ENCODE measurements at regions not wholly inside any gene's neighbourhood (a gene's known extent, or its start where the extent isn't known, plus 50 kb on each side); places are given as distances from the start of the nearest gene placed in this dataset.

DNA sequence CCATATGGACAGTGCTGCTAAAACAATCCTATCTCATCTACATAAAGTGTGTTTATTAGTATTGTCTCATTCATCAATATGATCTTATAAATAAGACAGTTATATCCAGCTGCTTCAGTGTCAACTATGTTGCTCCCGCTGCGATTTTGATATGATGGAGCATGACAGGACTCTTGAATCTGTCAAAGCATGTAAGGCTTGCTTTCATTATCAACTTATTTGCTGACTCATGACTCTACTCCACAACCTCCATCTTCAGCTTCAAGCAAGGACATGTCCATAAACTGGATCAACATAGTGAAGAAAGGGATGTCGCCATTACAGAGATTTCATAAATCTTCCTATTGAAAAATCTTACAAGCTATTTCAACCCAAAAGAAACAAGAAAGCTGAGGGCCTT is 2812.6 kb downstream of the PCDH9 start:
- no peak for TF ChIP-seq EZH2phosphoT487 (IDR thresholded peaks at IDR 0.05; ENCODE audit: borderline replicate concordance)
- TF ChIP-seq, protein P1, sequence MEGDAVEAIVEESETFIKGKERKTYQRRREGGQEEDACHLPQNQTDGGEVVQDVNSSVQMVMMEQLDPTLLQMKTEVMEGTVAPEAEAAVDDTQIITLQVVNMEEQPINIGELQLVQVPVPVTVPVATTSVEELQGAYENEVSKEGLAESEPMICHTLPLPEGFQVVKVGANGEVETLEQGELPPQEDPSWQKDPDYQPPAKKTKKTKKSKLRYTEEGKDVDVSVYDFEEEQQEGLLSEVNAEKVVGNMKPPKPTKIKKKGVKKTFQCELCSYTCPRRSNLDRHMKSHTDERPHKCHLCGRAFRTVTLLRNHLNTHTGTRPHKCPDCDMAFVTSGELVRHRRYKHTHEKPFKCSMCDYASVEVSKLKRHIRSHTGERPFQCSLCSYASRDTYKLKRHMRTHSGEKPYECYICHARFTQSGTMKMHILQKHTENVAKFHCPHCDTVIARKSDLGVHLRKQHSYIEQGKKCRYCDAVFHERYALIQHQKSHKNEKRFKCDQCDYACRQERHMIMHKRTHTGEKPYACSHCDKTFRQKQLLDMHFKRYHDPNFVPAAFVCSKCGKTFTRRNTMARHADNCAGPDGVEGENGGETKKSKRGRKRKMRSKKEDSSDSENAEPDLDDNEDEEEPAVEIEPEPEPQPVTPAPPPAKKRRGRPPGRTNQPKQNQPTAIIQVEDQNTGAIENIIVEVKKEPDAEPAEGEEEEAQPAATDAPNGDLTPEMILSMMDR (conservative IDR thresholded peaks at IDR 0.05; ENCODE audit: low read length) = no peak

Data from Loucy (cell line).